ENCODE measurements at regions not wholly inside any gene's neighbourhood (a gene's known extent, or its start where the extent isn't known, plus 50 kb on each side); places are given as distances from the start of the nearest gene placed in this dataset.
"Not testable (repeated sequence)": the region's sequence is repeated elsewhere in the genome, so short reads cannot be mapped to it uniquely, and the experiment has no call there.

- TF ChIP-seq CTCF (IDR thresholded peaks at IDR 0.05; ENCODE audit: borderline replicate concordance, extremely low read depth, insufficient read depth): no peak
- no peaks in the 10 kb centered on the region for H3K27me3 ChIP-seq (ENCODE audit: control insufficient read depth, insufficient read depth, low read length)
- no peaks in the 10 kb centered on the region for H3K36me3 ChIP-seq (ENCODE audit: control insufficient read depth in 2 of 3, insufficient read depth in 3 of 3, low read length in 3 of 3)
- no peak for DNase-seq
- H3K4me3 ChIP-seq (ENCODE audit: low read length in 3 of 3): no peak overlapping the region
- H3K9ac ChIP-seq (ENCODE audit: low read length in 3 of 3): no peak overlapping the region
- no peaks in the 10 kb centered on the region for H3K9me3 ChIP-seq (ENCODE audit: control insufficient read depth in 2 of 3, insufficient read depth in 1 of 3, low read length in 3 of 3)
- no peaks in the 10 kb centered on the region for H3K4me1 ChIP-seq (ENCODE audit: control insufficient read depth in 2 of 3, insufficient read depth in 2 of 3, low read depth in 1 of 3, low read length in 3 of 3)
- FAIRE-seq: no peak
- H3K27ac ChIP-seq (ENCODE audit: low read depth in 2 of 2, low read length in 2 of 2): no peak overlapping the region
- intact Hi-C loops (cut with DNase I): no loop called here
These were observed 118.2 kb upstream of the HTR2C start for GRCh38 chrX:114465689-114466088.

- H3K27me3 ChIP-seq (ENCODE audit: control insufficient read depth, insufficient read depth, low read length); H3K27ac ChIP-seq (ENCODE audit: low read depth in 2 of 2, low read length in 2 of 2); DNase-seq; H3K4me1 ChIP-seq (ENCODE audit: control insufficient read depth in 2 of 3, insufficient read depth in 2 of 3, low read depth in 1 of 3, low read length in 3 of 3); intact Hi-C loops (cut with DNase I); H3K9ac ChIP-seq (ENCODE audit: low read length in 3 of 3); H3K9me3 ChIP-seq (ENCODE audit: control insufficient read depth in 2 of 3, insufficient read depth in 1 of 3, low read length in 3 of 3); FAIRE-seq; H3K36me3 ChIP-seq (ENCODE audit: control insufficient read depth in 2 of 3, insufficient read depth in 3 of 3, low read length in 3 of 3); H3K4me3 ChIP-seq (ENCODE audit: low read length in 3 of 3): not testable (repeated sequence)
These were observed 111.9 kb upstream of the HTR2C start for GRCh38 chrX:114472008-114472407.

GRCh38 chrX:114472788-114473187 is 111.1 kb upstream of the HTR2C start:
- TF ChIP-seq CTCF (IDR thresholded peaks at IDR 0.05; ENCODE audit: borderline replicate concordance, extremely low read depth, insufficient read depth): no peak
- H3K4me3 ChIP-seq (ENCODE audit: low read length in 3 of 3): no peak overlapping the region
- intact Hi-C loops (cut with DNase I): no loop called here
- no peak for DNase-seq
- no peaks in the 10 kb centered on the region for H3K4me1 ChIP-seq (ENCODE audit: control insufficient read depth in 2 of 3, insufficient read depth in 2 of 3, low read depth in 1 of 3, low read length in 3 of 3)
- no peaks in the 10 kb centered on the region for H3K27me3 ChIP-seq (ENCODE audit: control insufficient read depth, insufficient read depth, low read length)
- H3K36me3 ChIP-seq (ENCODE audit: control insufficient read depth in 2 of 3, insufficient read depth in 3 of 3, low read length in 3 of 3): no peaks in the 10 kb centered on the region
- peak; percentile 62 for FAIRE-seq
- no peak overlapping the region for H3K27ac ChIP-seq (ENCODE audit: low read depth in 2 of 2, low read length in 2 of 2)
- H3K9ac ChIP-seq (ENCODE audit: low read length in 3 of 3): no peak overlapping the region
- H3K9me3 ChIP-seq (ENCODE audit: control insufficient read depth in 2 of 3, insufficient read depth in 1 of 3, low read length in 3 of 3): no peaks in the 10 kb centered on the region

GRCh38 chrX:114500622-114501021 is 83.3 kb upstream of the HTR2C start:
- no peak for DNase-seq

More at GRCh38 chrX:114500622-114501021, 83.3 kb upstream of the HTR2C start:
- Histone ChIP-seq H3K4me1 (ENCODE audit: control insufficient read depth in 2 of 3, insufficient read depth in 2 of 3, low read depth in 1 of 3, low read length in 3 of 3) (no peaks in the 10 kb centered on the region), H3K36me3 (ENCODE audit: control insufficient read depth in 2 of 3, insufficient read depth in 3 of 3, low read length in 3 of 3) (no peaks in the 10 kb centered on the region), H3K9me3 (ENCODE audit: control insufficient read depth in 2 of 3, insufficient read depth in 1 of 3, low read length in 3 of 3) (no peaks in the 10 kb centered on the region), H3K4me3 (ENCODE audit: low read length in 3 of 3) (no peak overlapping the region), H3K27ac (ENCODE audit: low read depth in 2 of 2, low read length in 2 of 2) (no peak overlapping the region), H3K9ac (ENCODE audit: low read length in 3 of 3) (no peak overlapping the region), H3K27me3 (ENCODE audit: control insufficient read depth, insufficient read depth, low read length) (no peaks in the 10 kb centered on the region)
- peak; percentile 94 for FAIRE-seq
- intact Hi-C loops (cut with DNase I): no loop called here
- no peak for TF ChIP-seq CTCF (IDR thresholded peaks at IDR 0.05; ENCODE audit: borderline replicate concordance, extremely low read depth, insufficient read depth)
